GM18861 (cell line): ENCODE measurements at regions not wholly inside any gene's neighbourhood (a gene's known extent, or its start where the extent isn't known, plus 50 kb on each side); places are given as distances from the start of the nearest gene placed in this dataset.

Source experiments
- ATAC-seq: cut with Tn5 transposase; IDR thresholded peaks from one replicate; pipeline ENCODE4 v1.9.1; 2021; ENCODE audit not compliant: unreplicated experiment

GRCh38 chr1:106889583-106889982, 166.9 kb upstream of the PRMT6 start:
- ATAC-seq, result no peak

- peak; percentile 62 for ATAC-seq
Observed at GRCh38 chr1:106897976-106898375, 158.5 kb upstream of the PRMT6 start.

GRCh38 chr1:106899644-106900043, 156.8 kb upstream of the PRMT6 start:
- no peak for ATAC-seq

GRCh38 chr1:106907795-106908194, 148.7 kb upstream of the PRMT6 start:
- ATAC-seq, result peak; percentile 100

GRCh38 chr1:106908689-106909088, 147.8 kb upstream of the PRMT6 start:
- no peak for ATAC-seq

- ATAC-seq, result no peak
Observed at GRCh38 chr1:106910798-106911197, 145.7 kb upstream of the PRMT6 start.

GRCh38 chr1:106912131-106912530, 144.3 kb upstream of the PRMT6 start:
- ATAC-seq, result no peak

GRCh38 chr1:106921186-106921585, 135.3 kb upstream of the PRMT6 start:
- ATAC-seq, result no peak

- ATAC-seq, result no peak
Observed at GRCh38 chr1:106924360-106924759, 132.1 kb upstream of the PRMT6 start.

GRCh38 chr1:106925750-106926149, 130.7 kb upstream of the PRMT6 start:
- ATAC-seq, result no peak

- no peak for ATAC-seq
Observed at GRCh38 chr1:106926803-106927582, 129.5 kb upstream of the PRMT6 start.

- no peak for ATAC-seq
Observed at GRCh38 chr1:106937104-106937503, 119.4 kb upstream of the PRMT6 start.

GRCh38 chr1:106944721-106945120, 111.8 kb upstream of the PRMT6 start:
- ATAC-seq, result no peak

- ATAC-seq, result no peak
Observed at GRCh38 chr1:106952776-106953175, 103.7 kb upstream of the PRMT6 start.

- ATAC-seq, result no peak
Observed at GRCh38 chr1:106954661-106955229, 101.7 kb upstream of the PRMT6 start.

- no peak for ATAC-seq
Observed at GRCh38 chr1:106956721-106957120, 99.8 kb upstream of the PRMT6 start.

- ATAC-seq, result no peak
Observed at GRCh38 chr1:106957795-106958194, 98.7 kb upstream of the PRMT6 start.

GRCh38 chr1:106960412-106960811, 96.1 kb upstream of the PRMT6 start:
- no peak for ATAC-seq

- no peak for ATAC-seq
Observed at GRCh38 chr1:106961646-106962045, 94.8 kb upstream of the PRMT6 start.

- ATAC-seq, result no peak
Observed at GRCh38 chr1:106962591-106962990, 93.9 kb upstream of the PRMT6 start.

- no peak for ATAC-seq
Observed at GRCh38 chr1:106964495-106964894, 92.0 kb upstream of the PRMT6 start.

- ATAC-seq, result no peak
Observed at GRCh38 chr1:106968644-106969043, 87.8 kb upstream of the PRMT6 start.

- no peak for ATAC-seq
Observed at GRCh38 chr1:106969731-106970130, 86.7 kb upstream of the PRMT6 start.
